GM23338 (cell line): ENCODE measurements at regions not wholly inside any gene's neighbourhood (a gene's known extent, or its start where the extent isn't known, plus 50 kb on each side); places are given as distances from the start of the nearest gene placed in this dataset.
A peak's percentile ranks its signal among the peaks of the same experiment; 100 is the strongest.

Experiments used
- ATAC-seq: fragments of 200-7000 bp; cut with Tn5 transposase; 3 replicates; pipeline ENCODE4 v1.9.1; 2020
- DNase-seq: peaks from one replicate; pipeline ENCODE4 v3.0.0-alpha.2; 2015; ENCODE audit warnings: low spot score
- H2AFZ ChIP-seq: fragments of 200-600 bp; sonication (generic); 2 replicates; pipeline ENCODE4 v1.8.0; 2016; ENCODE audit warnings: antibody characterized with exemption, mild to moderate bottlenecking, moderate library complexity
- H3F3A ChIP-seq: fragments of 200-600 bp; sonication (generic); replicated peaks from 2 replicates; pipeline ENCODE4 v1.8.0; 2017; ENCODE audit warnings: antibody characterized with exemption, mixed run types, low read depth
- H3K27ac ChIP-seq: fragments of 200-600 bp; sonication (generic); 2 replicates; pipeline ENCODE4 v1.6.1; 2016; ENCODE audit warnings: low read depth
- H3K27me3 ChIP-seq: fragments of 200-600 bp; sonication (generic); 2 replicates; pipeline ENCODE4 v1.8.0; 2016; ENCODE audit warnings: mild to moderate bottlenecking, mixed run types, moderate library complexity; ENCODE audit not compliant: insufficient read depth
- H3K36me3 ChIP-seq: fragments of 200-600 bp; sonication (generic); 2 replicates; pipeline ENCODE4 v1.8.0; 2016; ENCODE audit warnings: mild to moderate bottlenecking; ENCODE audit not compliant: insufficient read depth
- H3K4me1 ChIP-seq: fragments of 200-600 bp; sonication (generic); 2 replicates; pipeline ENCODE4 v1.8.0; 2016; ENCODE audit warnings: mild to moderate bottlenecking, moderate library complexity; ENCODE audit not compliant: insufficient read depth
- H3K4me2 ChIP-seq: fragments of 200-600 bp; sonication (generic); 2 replicates; pipeline ENCODE4 v1.7.1; 2017; ENCODE audit warnings: mixed run types
- H3K4me3 ChIP-seq: fragments of 200-600 bp; sonication (generic); 2 replicates; pipeline ENCODE4 v1.6.1; 2016; ENCODE audit warnings: mixed run types
- H3K79me2 ChIP-seq: fragments of 200-600 bp; sonication (generic); replicated peaks from 2 replicates; pipeline ENCODE4 v1.8.0; 2017; ENCODE audit warnings: mild to moderate bottlenecking; ENCODE audit not compliant: insufficient read depth
- H3K9me2 ChIP-seq: fragments of 200-600 bp; sonication (generic); 2 replicates; pipeline ENCODE4 v1.8.0; 2017; ENCODE audit not compliant: insufficient read depth
- H4K20me1 ChIP-seq: fragments of 200-600 bp; sonication (generic); replicated peaks from 2 replicates; pipeline ENCODE4 v1.8.0; 2017; ENCODE audit warnings: mild to moderate bottlenecking; ENCODE audit not compliant: insufficient read depth
- H3K27ac Mint-ChIP-seq: 2 replicates; pipeline ENCODE4 v1.8.0; 2020; ENCODE audit warnings: inconsistent platforms, mild to moderate bottlenecking, moderate library complexity, mixed read lengths
- H3K27me3 Mint-ChIP-seq: 3 replicates; pipeline ENCODE4 v1.8.0; 2022; ENCODE audit warnings: low read depth, mild to moderate bottlenecking, moderate library complexity, mixed read lengths, inconsistent platforms; ENCODE audit not compliant: insufficient read depth, poor library complexity
- H3K36me3 Mint-ChIP-seq: 3 replicates; pipeline ENCODE4 v1.8.0; 2021; ENCODE audit warnings: low read depth, mild to moderate bottlenecking, inconsistent platforms, moderate library complexity, mixed read lengths
- H3K4me1 Mint-ChIP-seq: 3 replicates; pipeline ENCODE4 v1.8.0; 2020; ENCODE audit warnings: mild to moderate bottlenecking, inconsistent platforms, mixed read lengths
- H3K4me3 Mint-ChIP-seq: 3 replicates; pipeline ENCODE4 v1.8.0; 2021; ENCODE audit warnings: moderate library complexity, mild to moderate bottlenecking, inconsistent platforms, mixed read lengths
- H3K9me3 Mint-ChIP-seq: 3 replicates; pipeline ENCODE4 v1.8.0; 2020; ENCODE audit warnings: moderate library complexity, mild to moderate bottlenecking, inconsistent platforms, mixed read lengths
- CREB1 ChIP-seq: fragments of 250-450 bp; sonication (Bioruptor Pico); IDR thresholded peaks from 2 replicates; pipeline ENCODE4 v1.5.0; 2020; ENCODE audit warnings: low read depth, mild to moderate bottlenecking, moderate library complexity
- CTCF ChIP-seq, 2 experiments: fragments of 200-600 bp in 1 of 2; sonication (generic) in 1 of 2; conservative IDR thresholded peaks; 2 replicates each; pipeline versions ENCODE4 v1.5.1 to v1.6.1; 2016 to 2017; ENCODE audit warnings: antibody characterized with exemption in 2 of 2, low read depth in 2 of 2, mild to moderate bottlenecking in 2 of 2, moderate library complexity in 1 of 2
- EZH2 ChIP-seq: fragments of 200-600 bp; sonication (generic); IDR thresholded peaks from one replicate; pipeline ENCODE4 v1.8.0; 2017; ENCODE audit warnings: antibody characterized with exemption, mild to moderate bottlenecking, low read depth; ENCODE audit not compliant: unreplicated experiment
- EZH2phosphoT487 ChIP-seq: fragments of 200-600 bp; sonication (generic); IDR thresholded peaks from one replicate; pipeline ENCODE4 v1.8.1; 2018; ENCODE audit warnings: antibody characterized with exemption; ENCODE audit not compliant: unreplicated experiment
- NANOG ChIP-seq: IDR thresholded peaks from 2 replicates; pipeline ENCODE4 v1.6.1; 2016; ENCODE audit warnings: antibody characterized with exemption, borderline replicate concordance
- POLR2AphosphoS5 ChIP-seq: IDR thresholded peaks from 2 replicates; pipeline ENCODE4 v1.6.1; 2016; ENCODE audit warnings: antibody characterized with exemption, low read depth
- ZNF331 ChIP-seq: fragments of 250-450 bp; sonication (Bioruptor Pico); IDR thresholded peaks from 2 replicates; pipeline ENCODE4 v1.5.0; 2020; ENCODE audit warnings: low read depth, mild to moderate bottlenecking, moderate library complexity

- Histone ChIP-seq H2AFZ (no peak overlapping the region), H3K79me2 (no peaks in the 10 kb centered on the region), H3K27ac (no peak overlapping the region), H3K4me1 (peaks cover 15% of the 10 kb centered on the region; the same call in 1 of the 2 replicates), H3F3A (no peaks in the 10 kb centered on the region), H3K27me3 (no peaks in the 10 kb centered on the region), H3K9me2 (0 out of 2 replicates have a peak, but pooled peaks cover 4% of the 10 kb centered on the region), H4K20me1 (no peaks in the 10 kb centered on the region), H3K4me2 (no peak overlapping the region), H3K4me3 (no peak overlapping the region), H3K36me3 (no peaks in the 10 kb centered on the region)
- Mint-ChIP-seq H3K36me3 (peaks cover 6% of the 10 kb centered on the region; the same call in 2 of the 3 replicates), H3K27ac (no peak overlapping the region), H3K4me3 (no peak overlapping the region), H3K27me3 (no peaks in the 10 kb centered on the region), H3K4me1 (peaks cover 16% of the 10 kb centered on the region), H3K9me3 (peaks cover 14% of the 10 kb centered on the region; the same call in 2 of the 3 replicates)
- peak; percentile 87 for DNase-seq
- TF ChIP-seq EZH2phosphoT487, result no peak
- TF ChIP-seq CTCF (conservative IDR thresholded peaks at IDR 0.05; ENCODE audit: low read depth in 2 of 2), result peak; percentile 88 to 89
- ATAC-seq, result peak; percentile 74
Observed at GRCh38 chr6:148177589-148178233, 164.9 kb upstream of the SASH1 start.

- H3K4me2 ChIP-seq, result no peak overlapping the region
- H4K20me1 ChIP-seq, result no peaks in the 10 kb centered on the region
- no peaks in the 10 kb centered on the region for H3F3A ChIP-seq
- Mint-ChIP-seq H3K27me3 (no peaks in the 10 kb centered on the region), H3K27ac (no peak overlapping the region), H3K4me3 (no peak overlapping the region), H3K9me3 (peaks cover 14% of the 10 kb centered on the region; the same call in 2 of the 3 replicates), H3K36me3 (peaks cover 6% of the 10 kb centered on the region; the same call in 2 of the 3 replicates), H3K4me1 (peaks cover 11% of the 10 kb centered on the region)
- DNase-seq (peak; percentile 64), ATAC-seq (no peak; the same call in 2 of the 3 replicates)
- H3K79me2 ChIP-seq, result no peaks in the 10 kb centered on the region
- no peak overlapping the region for H3K4me3 ChIP-seq
- H3K9me2 ChIP-seq, result 0 out of 2 replicates have a peak, but pooled peaks cover 4% of the 10 kb centered on the region
- no peak overlapping the region for H2AFZ ChIP-seq
- H3K27ac ChIP-seq, result no peak overlapping the region
- no peaks in the 10 kb centered on the region for H3K36me3 ChIP-seq
- 0 out of 2 replicates have a peak, but pooled peaks cover 12% of the 10 kb centered on the region for H3K4me1 ChIP-seq
- no peaks in the 10 kb centered on the region for H3K27me3 ChIP-seq
- TF ChIP-seq CTCF (conservative IDR thresholded peaks at IDR 0.05; ENCODE audit: low read depth in 2 of 2) (peak; percentile 66 to 78), CREB1 (CRISPR knock-in tag) (no peak)
Observed at GRCh38 chr6:148179786-148180185, 162.9 kb upstream of the SASH1 start.

GRCh38 chr6:148182378-148182777 is 160.3 kb upstream of the SASH1 start:
- H2AFZ ChIP-seq, result no peak overlapping the region
- Mint-ChIP-seq H3K4me1 (peaks cover 11% of the 10 kb centered on the region), H3K9me3 (peaks cover 14% of the 10 kb centered on the region; the same call in 2 of the 3 replicates), H3K27ac (no peak overlapping the region), H3K27me3 (no peaks in the 10 kb centered on the region), H3K4me3 (no peak overlapping the region), H3K36me3 (peaks cover 6% of the 10 kb centered on the region; the same call in 2 of the 3 replicates)
- H3K4me1 ChIP-seq, result 0 out of 2 replicates have a peak, but pooled peaks cover 12% of the 10 kb centered on the region
- H3K27me3 ChIP-seq, result no peaks in the 10 kb centered on the region
- no peak overlapping the region for H3K4me3 ChIP-seq
- no peak overlapping the region for H3K27ac ChIP-seq
- H3K79me2 ChIP-seq, result no peaks in the 10 kb centered on the region
- no peaks in the 10 kb centered on the region for H3K36me3 ChIP-seq
- H4K20me1 ChIP-seq, result no peaks in the 10 kb centered on the region
- DNase-seq, result no peak
- no peaks in the 10 kb centered on the region for H3F3A ChIP-seq
- H3K9me2 ChIP-seq, result 0 out of 2 replicates have a peak, but pooled peaks cover 4% of the 10 kb centered on the region
- ATAC-seq, result no peak
- no peak overlapping the region for H3K4me2 ChIP-seq
- TF ChIP-seq POLR2AphosphoS5 (no peak), EZH2 (no peak), ZNF331 (CRISPR knock-in tag) (no peak), CREB1 (CRISPR knock-in tag) (no peak), EZH2phosphoT487 (no peak), NANOG (no peak), CTCF (conservative IDR thresholded peaks at IDR 0.05; ENCODE audit: low read depth in 2 of 2) (no peak)
